GM19240 (cell line): ENCODE measurements at regions not wholly inside any gene's neighbourhood (a gene's known extent, or its start where the extent isn't known, plus 50 kb on each side); places are given as distances from the start of the nearest gene placed in this dataset.

Experiments used
- DNase-seq: peaks from one replicate; pipeline ENCODE4 v3.0.0; 2011; ENCODE audit warnings: low spot score; ENCODE audit not compliant: insufficient read length

- no peak for DNase-seq
Measured at GRCh38 chr4:104942990-104943743, 203.5 kb upstream of the TET2 start.

GRCh38 chr4:104944596-104944995 is 202.1 kb upstream of the TET2 start:
- no peak for DNase-seq

- DNase-seq: no peak
Measured at GRCh38 chr4:104964410-104965175, 182.1 kb upstream of the TET2 start.

- peak; percentile 49 for DNase-seq
Measured at GRCh38 chr4:104966349-104967033, 180.2 kb upstream of the TET2 start.

- no peak for DNase-seq
Measured at GRCh38 chr4:104967034-104967401, 179.7 kb upstream of the TET2 start.

GRCh38 chr4:104969394-104970082 is 177.1 kb upstream of the TET2 start:
- no peak for DNase-seq

- DNase-seq: no peak
Measured at GRCh38 chr4:104971462-104971861, 175.2 kb upstream of the TET2 start.

GRCh38 chr4:104973708-104974107 is 173.0 kb upstream of the TET2 start:
- DNase-seq: no peak

GRCh38 chr4:104975617-104976016 is 171.1 kb upstream of the TET2 start:
- no peak for DNase-seq

GRCh38 chr4:104976262-104976661 is 170.4 kb upstream of the TET2 start:
- no peak for DNase-seq

- no peak for DNase-seq
Measured at GRCh38 chr4:104979083-104979760, 167.5 kb upstream of the TET2 start.

GRCh38 chr4:104983615-104984179 is 163.0 kb upstream of the TET2 start:
- DNase-seq: no peak

GRCh38 chr4:104986306-104986705 is 160.4 kb upstream of the TET2 start:
- DNase-seq: no peak

GRCh38 chr4:104989371-104989770 is 157.3 kb upstream of the TET2 start:
- no peak for DNase-seq

GRCh38 chr4:105002278-105002677 is 144.4 kb upstream of the TET2 start:
- no peak for DNase-seq

- DNase-seq: no peak
Measured at GRCh38 chr4:105014234-105014633, 132.4 kb upstream of the TET2 start.

GRCh38 chr4:105014635-105015034 is 132.0 kb upstream of the TET2 start:
- DNase-seq: no peak

GRCh38 chr4:105015750-105016149 is 130.9 kb upstream of the TET2 start:
- DNase-seq: no peak

- DNase-seq: no peak
Measured at GRCh38 chr4:105022811-105023667, 123.6 kb upstream of the TET2 start.

- DNase-seq: no peak
Measured at GRCh38 chr4:105023668-105024055, 123.0 kb upstream of the TET2 start.
